ENCODE measurements at regions not wholly inside any gene's neighbourhood (a gene's known extent, or its start where the extent isn't known, plus 50 kb on each side); places are given as distances from the start of the nearest gene placed in this dataset.

DNA sequence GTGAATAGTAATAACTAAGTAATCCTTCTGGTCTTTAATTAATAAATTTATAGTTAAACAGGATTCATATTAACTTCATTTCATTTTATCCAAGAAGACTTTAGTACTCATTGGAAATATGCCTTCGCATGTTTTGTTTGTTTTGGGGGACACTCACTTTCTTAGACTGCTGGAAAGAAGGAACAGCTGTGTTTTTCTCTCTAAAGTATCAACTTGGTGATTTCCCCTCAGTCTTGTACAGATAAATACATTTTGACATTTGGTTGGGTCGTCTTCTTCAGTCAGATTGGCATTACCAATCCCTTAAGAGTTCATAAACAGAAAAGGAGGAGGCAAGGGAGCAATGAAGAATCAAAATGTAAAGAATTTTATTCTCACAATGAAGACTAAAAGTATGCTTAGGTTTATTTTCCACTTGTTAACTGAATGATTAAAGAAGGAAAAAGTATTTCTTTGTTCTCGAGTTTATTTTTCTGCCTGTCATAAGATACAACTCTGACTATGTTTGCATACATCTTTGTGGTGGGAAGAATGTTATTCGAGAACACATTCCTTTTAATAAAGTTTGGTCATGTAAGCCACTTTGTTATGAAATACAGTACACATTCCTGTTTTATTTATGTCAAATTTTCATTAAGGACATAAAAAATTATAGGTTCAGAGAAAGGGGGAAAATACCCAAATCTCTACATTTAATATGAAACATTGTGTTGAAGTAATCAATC lies 140.2 kb downstream of the GMNC start:
- Histone ChIP-seq H3K4me3 (replicated peaks in 1 of 3; ENCODE audit: insufficient read depth in 1 of 3, low read depth in 2 of 3, low read length in 3 of 3) (no peak overlapping the region), H3K4me2 (ENCODE audit: low read depth, low read length) (no peak overlapping the region), H3K27ac (ENCODE audit: extremely low read length, insufficient read depth, low read length) (no peak overlapping the region), H3K27me3 (ENCODE audit: control insufficient read depth in 1 of 2, insufficient read depth in 2 of 2, low read length in 2 of 2) (no peaks in the 10 kb centered on the region), H2AFZ (ENCODE audit: low read length) (no peak overlapping the region), H4K20me1 (ENCODE audit: insufficient read depth, low read length) (no peaks in the 10 kb centered on the region), H3K9me3 (ENCODE audit: low read length) (no peaks in the 10 kb centered on the region), H3K36me3 (replicated peaks in 1 of 2; ENCODE audit: control insufficient read depth in 1 of 2, insufficient read depth in 2 of 2, low read length in 2 of 2) (no peaks in the 10 kb centered on the region), H3K4me1 (ENCODE audit: insufficient read depth, low read length) (no peaks in the 10 kb centered on the region), H3K9ac (ENCODE audit: insufficient read depth, low read depth, low read length) (no peak overlapping the region), H3K79me2 (ENCODE audit: insufficient read depth, low read length) (no peaks in the 10 kb centered on the region)
- FAIRE-seq (no peak), ATAC-seq (no peak), DNase-seq (ENCODE audit: low spot score) (no peak)
- in situ Hi-C loops (cut with HindIII; ENCODE audit: extremely low pct_ligation_motif_present, low pct_unique_long_range_greater_than_20kb): no loop called here
- no TSS peak for BruUV-seq (replicated peaks)
- intact Hi-C loops (cut with micrococcal nuclease; ENCODE audit: unreplicated experiment): loop anchor here (5.0 kb wide), 1 partner anchor 1325 kb away; no protein-coding TSS in a partner anchor
- 13% methylated on average over 4 of the region's 4 CpGs for WGBS (ENCODE audit: low lambda C conversion rate)
- CTCF ChIA-PET (ENCODE audit: low intra/inter-chr PET ratio, low total read pairs): no interaction called here
- no peak for TF ChIP-seq GABPB1 (CRISPR knock-in tag; IDR thresholded peaks at IDR 0.05)
- TF ChIP-seq ZNF713 (CRISPR knock-in tag; IDR thresholded peaks at IDR 0.05): no peak
- no peak for TF ChIP-seq ESRRA (CRISPR knock-in tag; IDR thresholded peaks at IDR 0.05; ENCODE audit: low read depth)
- TF ChIP-seq YEATS4 (CRISPR knock-in tag; IDR thresholded peaks at IDR 0.05; ENCODE audit: borderline replicate concordance): no peak
- TF ChIP-seq ETV6 (CRISPR knock-in tag; conservative IDR thresholded peaks at IDR 0.05): no peak
- no peak for TF ChIP-seq BRD4 (CRISPR knock-in tag; IDR thresholded peaks at IDR 0.05)
- no peak for TF ChIP-seq ZNF136 (CRISPR knock-in tag; IDR thresholded peaks at IDR 0.05; ENCODE audit: low read depth)
- no peak for TF ChIP-seq KLF15 (CRISPR knock-in tag; IDR thresholded peaks at IDR 0.05; ENCODE audit: borderline replicate concordance)
- no peak for TF ChIP-seq NFATC3 (CRISPR knock-in tag; IDR thresholded peaks at IDR 0.05)
- no peak for TF ChIP-seq REL (CRISPR knock-in tag; conservative IDR thresholded peaks at IDR 0.05)
- TF ChIP-seq, protein P1, sequence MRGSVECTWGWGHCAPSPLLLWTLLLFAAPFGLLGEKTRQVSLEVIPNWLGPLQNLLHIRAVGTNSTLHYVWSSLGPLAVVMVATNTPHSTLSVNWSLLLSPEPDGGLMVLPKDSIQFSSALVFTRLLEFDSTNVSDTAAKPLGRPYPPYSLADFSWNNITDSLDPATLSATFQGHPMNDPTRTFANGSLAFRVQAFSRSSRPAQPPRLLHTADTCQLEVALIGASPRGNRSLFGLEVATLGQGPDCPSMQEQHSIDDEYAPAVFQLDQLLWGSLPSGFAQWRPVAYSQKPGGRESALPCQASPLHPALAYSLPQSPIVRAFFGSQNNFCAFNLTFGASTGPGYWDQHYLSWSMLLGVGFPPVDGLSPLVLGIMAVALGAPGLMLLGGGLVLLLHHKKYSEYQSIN (CRISPR knock-in tag; IDR thresholded peaks at IDR 0.05; ENCODE audit: borderline replicate concordance): no peak
- TF ChIP-seq ZNF205 (CRISPR knock-in tag; IDR thresholded peaks at IDR 0.05): no peak
- no peak for TF ChIP-seq ZNF652 (CRISPR knock-in tag; IDR thresholded peaks at IDR 0.05; ENCODE audit: borderline replicate concordance, low read depth)
- TF ChIP-seq ZNF251 (CRISPR knock-in tag; IDR thresholded peaks at IDR 0.05): no peak
- TF ChIP-seq PAF1 (CRISPR knock-in tag; IDR thresholded peaks at IDR 0.05): no peak
- TF ChIP-seq HDAC1 (CRISPR knock-in tag; IDR thresholded peaks at IDR 0.05): no peak
- TF ChIP-seq ZNF17 (CRISPR knock-in tag; IDR thresholded peaks at IDR 0.05): no peak
- TF ChIP-seq ZNF788 (CRISPR knock-in tag; IDR thresholded peaks at IDR 0.05; ENCODE audit: borderline replicate concordance): no peak
- no peak for TF ChIP-seq SETDB1 (CRISPR knock-in tag; IDR thresholded peaks at IDR 0.05; ENCODE audit: borderline replicate concordance)
- POLR2A ChIA-PET: no interaction called here

Data from HepG2 (cell line).